Fibroblast of lung (primary cell): ENCODE measurements at regions not wholly inside any gene's neighbourhood (a gene's known extent, or its start where the extent isn't known, plus 50 kb on each side); places are given as distances from the start of the nearest gene placed in this dataset.

ENCODE experiments used
- DNase-seq, 2 donors: peaks; one replicate each; pipeline versions ENCODE4 v3.0.0 to v3.0.0-alpha.2; 2010; ENCODE audit warnings: low read depth in 2 of 2
- H2AFZ ChIP-seq: 2 replicates; pipeline ENCODE4 v1.5.1; 2012; ENCODE audit warnings: low read length, control low read depth, inconsistent platforms
- H3K27ac ChIP-seq: 2 replicates; pipeline ENCODE4 v1.5.1; 2011; ENCODE audit warnings: low read length, control low read depth; ENCODE audit not compliant: insufficient read depth
- H3K27me3 ChIP-seq: 2 replicates; pipeline ENCODE4 v1.5.1; 2011; ENCODE audit warnings: mild to moderate bottlenecking, low read length; ENCODE audit not compliant: control insufficient read depth, insufficient read depth
- H3K36me3 ChIP-seq: 2 replicates; pipeline ENCODE4 v1.5.1; 2011; ENCODE audit warnings: low read length; ENCODE audit not compliant: control insufficient read depth, insufficient read depth
- H3K4me1 ChIP-seq: 2 replicates; pipeline ENCODE4 v1.5.1; 2011; ENCODE audit warnings: low read length; ENCODE audit not compliant: control insufficient read depth, insufficient read depth; ENCODE audit errors: extremely low read depth
- H3K4me2 ChIP-seq: 2 replicates; pipeline ENCODE4 v1.5.1; 2011; ENCODE audit warnings: low read length, control low read depth; ENCODE audit not compliant: insufficient read depth; ENCODE audit errors: extremely low read depth
- H3K4me3 ChIP-seq, 4 experiments: fragments of 200-600 bp in 1 of 4; sonication (generic) in 1 of 4; replicated peaks in 1 of 4; 2 replicates each; pipeline ENCODE4 v1.5.1; 2011 to 2016; ENCODE audit warnings: low read length in 4 of 4, low read depth in 3 of 4, mild to moderate bottlenecking in 3 of 4, control low read depth in 2 of 4, inconsistent platforms in 1 of 4, mixed read lengths in 1 of 4; ENCODE audit not compliant: insufficient read depth in 1 of 4; ENCODE audit errors: control extremely low read depth in 1 of 4
- H3K79me2 ChIP-seq: 2 replicates; pipeline ENCODE4 v1.5.1; 2012; ENCODE audit warnings: mild to moderate bottlenecking, low read length, inconsistent platforms; ENCODE audit not compliant: control insufficient read depth, insufficient read depth
- H3K9ac ChIP-seq: 2 replicates; pipeline ENCODE4 v1.5.1; 2011; ENCODE audit warnings: mild to moderate bottlenecking, low read length, control low read depth; ENCODE audit not compliant: insufficient read depth
- H3K9me3 ChIP-seq: 2 replicates; pipeline ENCODE4 v1.5.1; 2012; ENCODE audit warnings: low read depth, low read length; ENCODE audit not compliant: control insufficient read depth, insufficient read depth
- H4K20me1 ChIP-seq: 2 replicates; pipeline ENCODE4 v1.5.1; 2011; ENCODE audit warnings: low read length; ENCODE audit not compliant: control insufficient read depth, insufficient read depth; ENCODE audit errors: extremely low read depth
- EZH2 ChIP-seq: IDR thresholded peaks from 2 replicates; pipeline ENCODE4 v1.5.1; 2012; ENCODE audit warnings: low read length, control low read depth, mild to moderate bottlenecking; ENCODE audit errors: missing control alignments
- TF ChIP-seq, protein P1 (sequence below), 2 donors: IDR thresholded peaks in 1 of 2; conservative IDR thresholded peaks in 1 of 2; 1 replicate in 1 of 2; 2 replicates in 1 of 2; pipeline ENCODE4 v1.5.1; 2011 to 2012; ENCODE audit warnings: low read length in 2 of 2, control low read depth in 1 of 2, inconsistent platforms in 1 of 2, low read depth in 1 of 2, mild to moderate bottlenecking in 1 of 2

- Histone ChIP-seq H3K36me3 (no peaks in the 10 kb centered on the region), H2AFZ (no peak overlapping the region), H3K4me3 (no peak overlapping the region), H3K9ac (no peak overlapping the region), H4K20me1 (no peaks in the 10 kb centered on the region), H3K27me3 (no peaks in the 10 kb centered on the region), H3K4me2 (no peak overlapping the region), H3K4me1 (peaks cover 8% of the 10 kb centered on the region), H3K9me3 (no peaks in the 10 kb centered on the region), H3K79me2 (no peaks in the 10 kb centered on the region), H3K27ac (no peak overlapping the region)
- no peak for TF ChIP-seq EZH2
- TF ChIP-seq, protein P1, sequence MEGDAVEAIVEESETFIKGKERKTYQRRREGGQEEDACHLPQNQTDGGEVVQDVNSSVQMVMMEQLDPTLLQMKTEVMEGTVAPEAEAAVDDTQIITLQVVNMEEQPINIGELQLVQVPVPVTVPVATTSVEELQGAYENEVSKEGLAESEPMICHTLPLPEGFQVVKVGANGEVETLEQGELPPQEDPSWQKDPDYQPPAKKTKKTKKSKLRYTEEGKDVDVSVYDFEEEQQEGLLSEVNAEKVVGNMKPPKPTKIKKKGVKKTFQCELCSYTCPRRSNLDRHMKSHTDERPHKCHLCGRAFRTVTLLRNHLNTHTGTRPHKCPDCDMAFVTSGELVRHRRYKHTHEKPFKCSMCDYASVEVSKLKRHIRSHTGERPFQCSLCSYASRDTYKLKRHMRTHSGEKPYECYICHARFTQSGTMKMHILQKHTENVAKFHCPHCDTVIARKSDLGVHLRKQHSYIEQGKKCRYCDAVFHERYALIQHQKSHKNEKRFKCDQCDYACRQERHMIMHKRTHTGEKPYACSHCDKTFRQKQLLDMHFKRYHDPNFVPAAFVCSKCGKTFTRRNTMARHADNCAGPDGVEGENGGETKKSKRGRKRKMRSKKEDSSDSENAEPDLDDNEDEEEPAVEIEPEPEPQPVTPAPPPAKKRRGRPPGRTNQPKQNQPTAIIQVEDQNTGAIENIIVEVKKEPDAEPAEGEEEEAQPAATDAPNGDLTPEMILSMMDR (conservative IDR thresholded peaks at IDR 0.05 in 1 of 2, IDR thresholded peaks at IDR 0.05 in 1 of 2; ENCODE audit: low read depth in 1 of 2, low read length in 2 of 2) = no peak
- DNase-seq = no peak
Measured at GRCh38 chr16:86211800-86212199, 298.5 kb upstream of the FOXF1 start.

GRCh38 chr16:86212706-86213436 lies 297.5 kb upstream of the FOXF1 start:
- H3K9me3 ChIP-seq = no peaks in the 10 kb centered on the region
- no peaks in the 10 kb centered on the region for H4K20me1 ChIP-seq
- TF ChIP-seq EZH2 = no peak
- TF ChIP-seq, protein P1 (conservative IDR thresholded peaks at IDR 0.05 in 1 of 2, IDR thresholded peaks at IDR 0.05 in 1 of 2; ENCODE audit: low read depth in 1 of 2, low read length in 2 of 2) = no peak
- no peak overlapping the region for H3K27ac ChIP-seq
- H3K36me3 ChIP-seq = no peaks in the 10 kb centered on the region
- no peak for DNase-seq
- H3K4me2 ChIP-seq = no peak overlapping the region
- no peak overlapping the region for H3K9ac ChIP-seq
- no peak overlapping the region for H2AFZ ChIP-seq
- no peaks in the 10 kb centered on the region for H3K79me2 ChIP-seq
- H3K27me3 ChIP-seq = no peaks in the 10 kb centered on the region
- no peak overlapping the region for H3K4me3 ChIP-seq
- H3K4me1 ChIP-seq = peaks cover 8% of the 10 kb centered on the region

GRCh38 chr16:86213437-86214205 lies 296.7 kb upstream of the FOXF1 start:
- no peak for DNase-seq
- Histone ChIP-seq H3K4me1 (peaks cover 8% of the 10 kb centered on the region), H3K27ac (no peak overlapping the region), H4K20me1 (no peaks in the 10 kb centered on the region), H3K9ac (no peak overlapping the region), H3K9me3 (no peaks in the 10 kb centered on the region), H3K27me3 (no peaks in the 10 kb centered on the region), H3K4me2 (no peak overlapping the region), H3K4me3 (no peak overlapping the region), H3K36me3 (no peaks in the 10 kb centered on the region), H2AFZ (no peak overlapping the region), H3K79me2 (no peaks in the 10 kb centered on the region)
- TF ChIP-seq, protein P1 (conservative IDR thresholded peaks at IDR 0.05 in 1 of 2, IDR thresholded peaks at IDR 0.05 in 1 of 2; ENCODE audit: low read depth in 1 of 2, low read length in 2 of 2) = no peak
- TF ChIP-seq EZH2 = no peak
